Spinal cord (tissue), 9 donors: ENCODE measurements at regions not wholly inside any gene's neighbourhood (a gene's known extent, or its start where the extent isn't known, plus 50 kb on each side); places are given as distances from the start of the nearest gene placed in this dataset.
A peak's percentile ranks its signal among the peaks of the same experiment; 100 is the strongest.

Source experiments
- DNase-seq, 6 donors: peaks; one replicate each; pipeline versions ENCODE4 v3.0.0 to v3.0.0-alpha.2; 2013 to 2015; ENCODE audit warnings: low spot score in 6 of 6, low read depth in 4 of 6
- H3K27ac ChIP-seq: one replicate; pipeline ENCODE4 v1.5.1; 2013; ENCODE audit warnings: low read depth, low read length, control low read depth
- H3K27me3 ChIP-seq: one replicate; pipeline ENCODE4 v1.6.1; 2013; ENCODE audit warnings: low read length; ENCODE audit not compliant: control insufficient read depth, insufficient read depth
- H3K36me3 ChIP-seq: one replicate; pipeline ENCODE4 v1.6.1; 2013; ENCODE audit warnings: low read length; ENCODE audit not compliant: control insufficient read depth, insufficient read depth
- H3K4me1 ChIP-seq: one replicate; pipeline ENCODE4 v1.6.1; 2013; ENCODE audit warnings: low read length; ENCODE audit not compliant: control insufficient read depth, insufficient read depth
- H3K4me3 ChIP-seq: one replicate; pipeline ENCODE4 v1.5.1; 2013; ENCODE audit warnings: low read depth, low read length, control low read depth
- H3K9me3 ChIP-seq: one replicate; pipeline ENCODE4 v1.6.1; 2013; ENCODE audit warnings: low read length; ENCODE audit not compliant: control insufficient read depth, insufficient read depth
- WGBS: methylation state at CpG from one replicate; pipeline ENCODE4 v1.1.5; 2013; ENCODE audit warnings: missing lambda C conversion rate; ENCODE audit not compliant: insufficient coverage; 5-methylcytosine and 5-hydroxymethylcytosine counted together
- donor health status: healthy.

- Histone ChIP-seq H3K36me3 (no peaks in the 10 kb centered on the region), H3K27ac (no peak overlapping the region), H3K27me3 (no peaks in the 10 kb centered on the region), H3K4me1 (no peaks in the 10 kb centered on the region), H3K4me3 (no peak overlapping the region), H3K9me3 (no peaks in the 10 kb centered on the region)
- DNase-seq = no peak
- WGBS = 93% methylated on average over 2 of the region's 4 CpGs
Observed at GRCh38 chr3:79848876-79849275, 81.1 kb upstream of the ROBO1 start.

DNA sequence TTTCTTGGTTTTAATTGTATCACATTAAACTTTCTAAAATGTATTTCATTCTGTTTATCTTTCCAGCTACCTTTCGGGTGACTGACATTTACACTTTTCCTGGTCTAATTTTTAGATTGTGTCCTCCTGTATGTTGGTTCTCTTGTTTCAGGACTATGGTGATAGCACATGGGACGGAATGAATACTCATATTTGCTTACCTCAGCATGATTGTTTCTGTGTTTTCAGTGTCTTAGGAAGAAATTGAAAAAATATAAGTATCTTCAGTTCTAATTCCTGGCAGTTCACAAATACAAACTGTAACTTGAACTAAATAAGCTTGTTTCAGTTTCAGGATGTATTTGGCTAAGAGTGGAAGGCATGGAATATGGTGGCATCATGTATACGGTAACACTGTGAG, 80.1 kb upstream of the ROBO1 start:
- H3K36me3 ChIP-seq = no peaks in the 10 kb centered on the region
- DNase-seq = no peak
- no peaks in the 10 kb centered on the region for H3K9me3 ChIP-seq
- WGBS = no CpG with 5 or more reads among the region's 3 CpGs
- H3K27me3 ChIP-seq = no peaks in the 10 kb centered on the region
- no peak overlapping the region for H3K4me3 ChIP-seq
- no peak overlapping the region for H3K27ac ChIP-seq
- H3K4me1 ChIP-seq = no peaks in the 10 kb centered on the region

DNA sequence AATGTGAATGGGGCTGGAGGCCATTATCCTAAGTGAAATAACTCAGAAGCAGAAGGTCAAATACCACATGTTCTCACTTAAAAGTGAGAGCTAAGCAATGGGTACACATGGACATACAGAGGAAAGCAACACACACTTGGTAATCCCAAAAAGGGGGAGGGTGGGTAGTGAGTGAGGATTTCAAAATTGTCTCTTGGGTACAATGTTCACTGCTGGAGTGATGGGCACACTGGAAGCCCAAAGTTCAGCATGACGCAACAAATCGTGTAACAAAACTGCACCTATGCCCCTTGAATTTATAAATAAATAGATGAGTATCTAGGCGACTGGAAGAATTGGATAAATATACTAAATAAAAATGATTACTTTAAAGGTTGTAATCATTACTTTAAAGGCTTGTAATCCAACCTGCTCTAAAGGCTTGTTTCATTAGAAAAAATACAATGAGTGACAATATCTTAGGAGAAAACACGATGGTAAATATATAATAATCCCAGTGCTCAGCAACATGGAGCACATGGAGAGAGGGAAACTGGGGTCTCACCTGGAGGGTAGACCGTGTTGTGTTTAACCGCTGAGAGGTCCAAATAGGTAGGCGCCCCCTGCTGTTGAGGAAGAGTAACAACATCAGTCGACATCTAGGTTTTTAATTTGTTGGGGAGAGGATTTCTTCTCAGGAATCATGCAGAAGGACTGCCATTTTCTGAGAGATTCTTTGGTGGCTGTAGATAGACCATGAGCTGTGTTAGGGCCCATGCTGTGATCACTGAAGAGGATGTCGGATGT, 78.5 kb upstream of the ROBO1 start:
- Histone ChIP-seq H3K27ac (no peak overlapping the region), H3K4me1 (no peaks in the 10 kb centered on the region), H3K4me3 (no peak overlapping the region), H3K27me3 (no peaks in the 10 kb centered on the region), H3K36me3 (no peaks in the 10 kb centered on the region), H3K9me3 (no peaks in the 10 kb centered on the region)
- WGBS = 63% methylated on average over 4 of the region's 9 CpGs
- no peak for DNase-seq

DNA sequence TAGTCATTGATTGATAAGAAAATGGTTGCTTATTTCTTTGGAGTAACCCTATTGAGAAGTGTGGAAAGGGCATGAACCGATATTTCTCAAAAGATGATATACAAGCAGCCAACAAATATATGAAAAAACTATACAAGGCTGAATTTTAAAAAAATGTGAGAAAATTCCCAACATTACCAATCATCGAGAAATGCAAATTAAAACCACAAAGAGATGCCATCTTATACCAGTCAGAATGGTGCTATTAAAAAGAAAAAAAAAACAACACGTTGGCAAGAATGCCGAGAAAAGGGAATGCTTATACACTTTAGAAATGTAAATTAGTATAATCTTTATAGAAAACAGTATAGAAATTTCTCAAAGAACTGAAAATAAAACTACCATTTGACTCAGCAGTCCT, 77.7 kb upstream of the ROBO1 start:
- no peaks in the 10 kb centered on the region for H3K4me1 ChIP-seq
- no peak for DNase-seq
- H3K9me3 ChIP-seq = no peaks in the 10 kb centered on the region
- no peaks in the 10 kb centered on the region for H3K36me3 ChIP-seq
- no peak overlapping the region for H3K4me3 ChIP-seq
- H3K27ac ChIP-seq = no peak overlapping the region
- WGBS = no CpG with 5 or more reads among the region's 4 CpGs
- H3K27me3 ChIP-seq = no peaks in the 10 kb centered on the region

GRCh38 chr3:79844176-79844575, 76.4 kb upstream of the ROBO1 start:
- Histone ChIP-seq H3K4me3 (no peak overlapping the region), H3K27ac (no peak overlapping the region), H3K4me1 (no peaks in the 10 kb centered on the region), H3K36me3 (no peaks in the 10 kb centered on the region), H3K27me3 (no peaks in the 10 kb centered on the region), H3K9me3 (no peaks in the 10 kb centered on the region)
- WGBS = no CpG with 5 or more reads among the region's 2 CpGs
- DNase-seq = no peak

- no peaks in the 10 kb centered on the region for H3K36me3 ChIP-seq
- no peaks in the 10 kb centered on the region for H3K27me3 ChIP-seq
- H3K27ac ChIP-seq = no peak overlapping the region
- H3K9me3 ChIP-seq = no peaks in the 10 kb centered on the region
- no peak overlapping the region for H3K4me3 ChIP-seq
- DNase-seq = peak in 1 of 6 donors; percentile 4
- no peaks in the 10 kb centered on the region for H3K4me1 ChIP-seq
Observed at GRCh38 chr3:79843180-79843579, 75.4 kb upstream of the ROBO1 start.

- Histone ChIP-seq H3K9me3 (no peaks in the 10 kb centered on the region), H3K27me3 (no peaks in the 10 kb centered on the region), H3K36me3 (no peaks in the 10 kb centered on the region), H3K4me3 (no peak overlapping the region), H3K4me1 (no peaks in the 10 kb centered on the region), H3K27ac (no peak overlapping the region)
- WGBS = 82% methylated on average over 2 of the region's 4 CpGs
- no peak for DNase-seq
Observed at GRCh38 chr3:79835701-79836100, 67.9 kb upstream of the ROBO1 start.

- Histone ChIP-seq H3K9me3 (no peaks in the 10 kb centered on the region), H3K4me3 (no peak overlapping the region), H3K36me3 (no peaks in the 10 kb centered on the region), H3K27ac (no peak overlapping the region), H3K27me3 (no peaks in the 10 kb centered on the region), H3K4me1 (no peaks in the 10 kb centered on the region)
- DNase-seq = no peak
- 74% methylated on average over 10 of the region's 11 CpGs for WGBS
Observed at GRCh38 chr3:79824166-79824565, 56.4 kb upstream of the ROBO1 start.

DNA sequence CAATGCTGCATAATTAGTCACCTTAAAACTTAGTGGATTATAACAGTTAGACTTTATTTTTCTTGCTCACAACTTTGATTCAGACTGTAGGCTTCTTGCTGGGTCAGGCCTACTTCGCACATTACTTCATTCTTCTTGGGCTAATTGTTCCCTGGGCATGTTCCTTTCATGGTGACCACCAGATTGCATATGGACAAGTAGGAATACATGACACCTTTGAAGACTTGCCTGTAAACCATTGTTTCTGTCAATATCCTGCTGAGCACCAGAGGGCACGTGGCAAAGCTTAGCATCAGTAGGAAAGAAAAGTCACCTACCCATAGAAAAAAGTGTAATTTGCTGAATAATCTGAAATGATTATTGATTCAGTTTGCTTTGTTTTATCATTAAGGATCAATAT, 54.3 kb upstream of the ROBO1 start:
- H3K4me1 ChIP-seq = no peaks in the 10 kb centered on the region
- no peaks in the 10 kb centered on the region for H3K9me3 ChIP-seq
- no peak for DNase-seq
- WGBS = no CpG with 5 or more reads among the region's 2 CpGs
- no peaks in the 10 kb centered on the region for H3K36me3 ChIP-seq
- no peaks in the 10 kb centered on the region for H3K27me3 ChIP-seq
- H3K4me3 ChIP-seq = no peak overlapping the region
- H3K27ac ChIP-seq = no peak overlapping the region

GRCh38 chr3:79820089-79820488, 52.3 kb upstream of the ROBO1 start:
- DNase-seq = no peak
- no peaks in the 10 kb centered on the region for H3K36me3 ChIP-seq
- H3K27ac ChIP-seq = no peak overlapping the region
- no peak overlapping the region for H3K4me3 ChIP-seq
- H3K4me1 ChIP-seq = no peaks in the 10 kb centered on the region
- peaks cover 2% of the 10 kb centered on the region for H3K9me3 ChIP-seq
- H3K27me3 ChIP-seq = no peaks in the 10 kb centered on the region
- WGBS = no CpG with 5 or more reads among the region's 4 CpGs
